T-cell (primary cell): ENCODE measurements at regions not wholly inside any gene's neighbourhood (a gene's known extent, or its start where the extent isn't known, plus 50 kb on each side); places are given as distances from the start of the nearest gene placed in this dataset.

Source experiments
- ATAC-seq, 4 experiments: fragments of 200-7000 bp in 3 of 4; fragments of 150-1000 bp in 1 of 4; cut with Tn5 transposase; replicated peaks in 1 of 4; 1 replicate in 3 of 4; 2 replicates in 1 of 4; pipeline ENCODE4 v1.10.0; 2021; ENCODE audit warnings: moderate library complexity in 3 of 4, mild to moderate bottlenecking in 2 of 4, moderate number of reproducible peaks in 1 of 4
- CTCF ChIA-PET, 2 donors: fragments of 300-600 bp; sonication (Branson Sonifier 250); formaldehyde crosslinking; loops; one replicate each; lab custom pipeline; 2022; ENCODE audit warnings: antibody characterized with exemption in 2 of 2; lab: Charles Lee
- POLR2A ChIA-PET, 2 donors: fragments of 300-600 bp; sonication (Branson Sonifier 250); formaldehyde crosslinking; loops; one replicate each; lab custom pipeline; 2022; ENCODE audit warnings: antibody characterized with exemption in 2 of 2; lab: Charles Lee
- DNase-seq, 35 experiments: peaks; one replicate each; pipeline versions ENCODE4 v3.0.0 to v3.0.0-alpha.2; 2013 to 2023
- H3K27ac ChIP-seq: one replicate; pipeline ENCODE4 v1.5.1; 2013; ENCODE audit warnings: low read length
- H3K27me3 ChIP-seq, 2 experiments: replicated peaks in 1 of 2; 1 replicate in 1 of 2; 2 replicates in 1 of 2; pipeline versions ENCODE4 v1.6.1 to v1.7.0; 2013; ENCODE audit warnings: low read length in 1 of 2, mixed read lengths in 1 of 2; ENCODE audit not compliant: control insufficient read depth in 2 of 2, insufficient read depth in 2 of 2; ENCODE audit errors: extremely low read depth in 1 of 2
- H3K36me3 ChIP-seq, 2 donors: 1 replicate in 1 of 2; 2 replicates in 1 of 2; pipeline versions ENCODE4 v1.6.1 to v1.7.0; 2013; ENCODE audit warnings: low read length in 1 of 2; ENCODE audit not compliant: control insufficient read depth in 2 of 2, insufficient read depth in 1 of 2; ENCODE audit errors: extremely low read depth in 1 of 2
- H3K4me1 ChIP-seq, 2 experiments: 1 replicate in 1 of 2; 2 replicates in 1 of 2; pipeline versions ENCODE4 v1.6.1 to v1.7.0; 2013; ENCODE audit warnings: low read length in 2 of 2, mixed read lengths in 1 of 2; ENCODE audit not compliant: insufficient read depth in 2 of 2, control insufficient read depth in 1 of 2; ENCODE audit errors: extremely low read depth in 1 of 2
- H3K4me3 ChIP-seq, 2 donors: 1 replicate in 1 of 2; 2 replicates in 1 of 2; pipeline versions ENCODE4 v1.5.1 to v1.7.0; 2013; ENCODE audit warnings: mild to moderate bottlenecking in 2 of 2, low read length in 1 of 2, moderate library complexity in 1 of 2; ENCODE audit not compliant: control insufficient read depth in 1 of 2; ENCODE audit errors: extremely low read depth in 1 of 2
- H3K9me3 ChIP-seq: 2 replicates; pipeline ENCODE4 v1.7.0; 2013
- H3K27ac Mint-ChIP-seq, 2 donors: one replicate each; pipeline ENCODE4 v1.8.0; 2020 to 2021; ENCODE audit warnings: mild to moderate bottlenecking in 2 of 2, mixed read lengths in 2 of 2
- H3K27me3 Mint-ChIP-seq, 2 donors: one replicate each; pipeline ENCODE4 v1.8.0; 2021 to 2022; ENCODE audit warnings: mixed read lengths in 2 of 2
- H3K36me3 Mint-ChIP-seq: one replicate; pipeline ENCODE4 v1.8.0; 2021; ENCODE audit warnings: mixed read lengths
- H3K4me1 Mint-ChIP-seq, 3 donors: one replicate each; pipeline ENCODE4 v1.8.0; 2020 to 2022; ENCODE audit warnings: mixed read lengths in 3 of 3, mild to moderate bottlenecking in 1 of 3
- H3K4me3 Mint-ChIP-seq, 3 donors: one replicate each; pipeline ENCODE4 v1.8.0; 2020 to 2022; ENCODE audit warnings: mild to moderate bottlenecking in 3 of 3, mixed read lengths in 3 of 3, moderate library complexity in 3 of 3
- H3K9me3 Mint-ChIP-seq, 3 donors: one replicate each; pipeline ENCODE4 v1.8.0; 2020 to 2022; ENCODE audit warnings: mixed read lengths in 3 of 3
- WGBS: methylation state at CpG from one replicate; pipeline ENCODE4 v1.1.5; 2013; ENCODE audit warnings: missing lambda C conversion rate; ENCODE audit not compliant: insufficient coverage; 5-methylcytosine and 5-hydroxymethylcytosine counted together

- no peak for ATAC-seq
- CTCF ChIA-PET, result no interaction called here
- no peaks in the 10 kb centered on the region for H3K27me3 Mint-ChIP-seq
Measured at GRCh38 chr4:126328914-126329313, 1014.2 kb downstream of the FAT4 start.

GRCh38 chr4:126338548-126338947 lies 1023.8 kb downstream of the FAT4 start:
- no peaks in the 10 kb centered on the region for H3K9me3 ChIP-seq
- ChIA-PET POLR2A (no interaction called here), CTCF (no interaction called here)
- Mint-ChIP-seq H3K4me3 (no peak overlapping the region), H3K4me1 (no peaks in the 10 kb centered on the region), H3K36me3 (no peaks in the 10 kb centered on the region), H3K27me3 (no peaks in the 10 kb centered on the region), H3K27ac (no peak overlapping the region), H3K9me3 (peaks cover 12 to 13% (median 13%) of the 10 kb centered on the region in 3 donors)
- no peaks in the 10 kb centered on the region for H3K27me3 ChIP-seq
- no peak overlapping the region for H3K27ac ChIP-seq
- WGBS, result 60% methylated on average over 1 of the region's 2 CpGs
- H3K4me3 ChIP-seq, result no peak overlapping the region
- ATAC-seq (no peak), DNase-seq (no peak)
- H3K4me1 ChIP-seq, result no peaks in the 10 kb centered on the region
- H3K36me3 ChIP-seq, result no peaks in the 10 kb centered on the region

More at GRCh38 chr4:126328914-126329313, 1014.2 kb downstream of the FAT4 start:
- no peaks in the 10 kb centered on the region for H3K4me1 ChIP-seq
- H3K4me3 Mint-ChIP-seq, result no peak overlapping the region
- H3K9me3 ChIP-seq, result no peaks in the 10 kb centered on the region
- H3K27ac Mint-ChIP-seq, result no peak overlapping the region
- no peak for DNase-seq
- no peaks in the 10 kb centered on the region for H3K36me3 Mint-ChIP-seq
- no peaks in the 10 kb centered on the region for H3K4me1 Mint-ChIP-seq
- no peaks in the 10 kb centered on the region for H3K27me3 ChIP-seq
- H3K36me3 ChIP-seq, result no peaks in the 10 kb centered on the region
- POLR2A ChIA-PET, result no interaction called here
- H3K4me3 ChIP-seq, result no peak overlapping the region
- peaks cover 8 to 20% (median 12%) of the 10 kb centered on the region in 3 donors for H3K9me3 Mint-ChIP-seq
- no peak overlapping the region for H3K27ac ChIP-seq

GRCh38 chr4:126341927-126342326 lies 1027.2 kb downstream of the FAT4 start:
- Histone ChIP-seq H3K4me1 (no peaks in the 10 kb centered on the region), H3K4me3 (no peak overlapping the region), H3K36me3 (no peaks in the 10 kb centered on the region), H3K9me3 (no peaks in the 10 kb centered on the region), H3K27me3 (no peaks in the 10 kb centered on the region), H3K27ac (no peak overlapping the region)
- Mint-ChIP-seq H3K9me3 (peaks cover 4 to 9% (median 8%) of the 10 kb centered on the region in 3 donors), H3K4me3 (no peak overlapping the region), H3K27ac (no peak overlapping the region), H3K27me3 (no peaks in the 10 kb centered on the region), H3K4me1 (no peaks in the 10 kb centered on the region), H3K36me3 (no peaks in the 10 kb centered on the region)
- DNase-seq (no peak), ATAC-seq (no peak)
- ChIA-PET CTCF (no interaction called here), POLR2A (no interaction called here)
- WGBS, result no CpG with 5 or more reads among the region's 1 CpG

GRCh38 chr4:126344472-126344871 lies 1029.7 kb downstream of the FAT4 start:
- no peaks in the 10 kb centered on the region for H3K36me3 ChIP-seq
- no peaks in the 10 kb centered on the region for H3K36me3 Mint-ChIP-seq

GRCh38 chr4:126346654-126347053 lies 1031.9 kb downstream of the FAT4 start:
- no peaks in the 10 kb centered on the region for H3K27me3 Mint-ChIP-seq
- no peaks in the 10 kb centered on the region for H3K36me3 Mint-ChIP-seq
- H3K9me3 Mint-ChIP-seq, result peaks cover 0 to 13% (median 4%) of the 10 kb centered on the region in 3 donors
- no peak overlapping the region for H3K4me3 Mint-ChIP-seq
- no CpG with 5 or more reads among the region's 2 CpGs for WGBS
- DNase-seq (no peak), ATAC-seq (no peak)
- no peaks in the 10 kb centered on the region for H3K36me3 ChIP-seq
- ChIA-PET POLR2A (interaction anchor here in 1 of 2 donors (0.7 kb wide), 1 partner anchor 16 kb away, joined by 3 read pairs; no protein-coding TSS in a partner anchor), CTCF (no interaction called here)
- H3K27me3 ChIP-seq, result no peaks in the 10 kb centered on the region
- H3K4me1 ChIP-seq, result no peaks in the 10 kb centered on the region
- H3K4me3 ChIP-seq, result no peak overlapping the region
- no peak overlapping the region for H3K27ac Mint-ChIP-seq
- no peaks in the 10 kb centered on the region for H3K9me3 ChIP-seq
- no peaks in the 10 kb centered on the region for H3K4me1 Mint-ChIP-seq
- H3K27ac ChIP-seq, result no peak overlapping the region

More at GRCh38 chr4:126344472-126344871, 1029.7 kb downstream of the FAT4 start:
- DNase-seq, result no peak
- Mint-ChIP-seq H3K4me1 (no peaks in the 10 kb centered on the region), H3K9me3 (peaks cover 0 to 9% (median 6%) of the 10 kb centered on the region in 3 donors), H3K4me3 (no peak overlapping the region), H3K27me3 (no peaks in the 10 kb centered on the region), H3K27ac (no peak overlapping the region)
- no CpG with 5 or more reads among the region's 6 CpGs for WGBS
- Histone ChIP-seq H3K4me1 (no peaks in the 10 kb centered on the region), H3K27me3 (no peaks in the 10 kb centered on the region), H3K4me3 (no peak overlapping the region), H3K27ac (no peak overlapping the region), H3K9me3 (no peaks in the 10 kb centered on the region)
- POLR2A ChIA-PET, result no interaction called here
- no peak for ATAC-seq
- CTCF ChIA-PET, result no interaction called here

GRCh38 chr4:126354784-126355183 lies 1040.0 kb downstream of the FAT4 start:
- CTCF ChIA-PET, result no interaction called here
- DNase-seq (no peak), ATAC-seq (no peak)
- H3K9me3 Mint-ChIP-seq, result peaks cover 0 to 9% (median 5%) of the 10 kb centered on the region in 3 donors
- no peaks in the 10 kb centered on the region for H3K9me3 ChIP-seq
- H3K36me3 ChIP-seq, result no peaks in the 10 kb centered on the region
- no peaks in the 10 kb centered on the region for H3K27me3 Mint-ChIP-seq
- H3K27ac Mint-ChIP-seq, result no peak overlapping the region
- no peaks in the 10 kb centered on the region for H3K27me3 ChIP-seq
- H3K4me1 Mint-ChIP-seq, result no peaks in the 10 kb centered on the region
- no peak overlapping the region for H3K4me3 ChIP-seq
- no peak overlapping the region for H3K27ac ChIP-seq
- no peaks in the 10 kb centered on the region for H3K36me3 Mint-ChIP-seq
- WGBS, result 67% methylated on average over 1 of the region's 3 CpGs
- no peak overlapping the region for H3K4me3 Mint-ChIP-seq
- no peaks in the 10 kb centered on the region for H3K4me1 ChIP-seq
- POLR2A ChIA-PET, result no interaction called here

- no peak overlapping the region for H3K4me3 ChIP-seq
- Mint-ChIP-seq H3K27me3 (no peaks in the 10 kb centered on the region), H3K27ac (no peak overlapping the region), H3K9me3 (peaks cover 3 to 7% (median 6%) of the 10 kb centered on the region in 3 donors), H3K4me3 (no peak overlapping the region), H3K36me3 (no peaks in the 10 kb centered on the region), H3K4me1 (no peaks in the 10 kb centered on the region)
- no peaks in the 10 kb centered on the region for H3K36me3 ChIP-seq
- ChIA-PET CTCF (interaction anchor here in 1 of 2 donors (0.6 kb wide), 1 partner anchor 69 kb away, joined by 4 read pairs; no protein-coding TSS in a partner anchor), POLR2A (no interaction called here)
- no peaks in the 10 kb centered on the region for H3K27me3 ChIP-seq
- no peaks in the 10 kb centered on the region for H3K9me3 ChIP-seq
- H3K4me1 ChIP-seq, result no peaks in the 10 kb centered on the region
- WGBS, result no CpG with 5 or more reads among the region's 2 CpGs
- ATAC-seq, result no peak
- H3K27ac ChIP-seq, result no peak overlapping the region
- no peak for DNase-seq
Measured at GRCh38 chr4:126358041-126358440, 1043.3 kb downstream of the FAT4 start.
